ENCODE measurements at regions not wholly inside any gene's neighbourhood (a gene's known extent, or its start where the extent isn't known, plus 50 kb on each side); places are given as distances from the start of the nearest gene placed in this dataset.
A peak's percentile ranks its signal among the peaks of the same experiment; 100 is the strongest.

- peak; percentile 92 for DNase-seq (ENCODE audit: low read depth, low spot score)
Measured at GRCh38 chr13:50357586-50358118, 342.4 kb downstream of the KCNRG start.

GRCh38 chr13:50358231-50359040 lies 343.2 kb downstream of the KCNRG start:
- peak; percentile 56 for DNase-seq (ENCODE audit: low read depth, low spot score)

- DNase-seq (ENCODE audit: low read depth, low spot score) = no peak
Measured at GRCh38 chr13:50359041-50359367, 343.8 kb downstream of the KCNRG start.

- DNase-seq (ENCODE audit: low read depth, low spot score) = no peak
Measured at GRCh38 chr13:50359779-50360178, 344.5 kb downstream of the KCNRG start.

DNA sequence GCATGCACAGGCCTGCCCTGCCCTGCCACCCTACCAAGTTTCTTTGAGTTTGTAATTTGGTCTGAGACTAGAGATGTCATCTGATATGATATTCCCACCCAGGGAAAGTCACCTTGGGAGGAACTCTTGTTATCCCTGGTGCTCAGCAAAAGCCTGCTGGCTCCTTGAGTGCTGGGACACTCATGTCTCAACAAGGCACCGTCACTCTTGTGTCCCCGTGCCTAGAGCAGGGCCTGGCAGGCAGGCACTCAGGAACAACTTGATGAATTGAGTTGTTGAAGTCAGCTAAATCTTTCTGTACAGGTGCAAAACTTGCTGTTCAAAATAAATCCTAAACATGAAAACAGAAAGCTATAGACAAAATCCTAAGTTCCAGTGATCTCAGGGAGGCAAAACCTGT lies 345.4 kb downstream of the KCNRG start:
- no peak for DNase-seq (ENCODE audit: low read depth, low spot score)

GRCh38 chr13:50361282-50361681 lies 346.0 kb downstream of the KCNRG start:
- no peak for DNase-seq (ENCODE audit: low read depth, low spot score)

DNA sequence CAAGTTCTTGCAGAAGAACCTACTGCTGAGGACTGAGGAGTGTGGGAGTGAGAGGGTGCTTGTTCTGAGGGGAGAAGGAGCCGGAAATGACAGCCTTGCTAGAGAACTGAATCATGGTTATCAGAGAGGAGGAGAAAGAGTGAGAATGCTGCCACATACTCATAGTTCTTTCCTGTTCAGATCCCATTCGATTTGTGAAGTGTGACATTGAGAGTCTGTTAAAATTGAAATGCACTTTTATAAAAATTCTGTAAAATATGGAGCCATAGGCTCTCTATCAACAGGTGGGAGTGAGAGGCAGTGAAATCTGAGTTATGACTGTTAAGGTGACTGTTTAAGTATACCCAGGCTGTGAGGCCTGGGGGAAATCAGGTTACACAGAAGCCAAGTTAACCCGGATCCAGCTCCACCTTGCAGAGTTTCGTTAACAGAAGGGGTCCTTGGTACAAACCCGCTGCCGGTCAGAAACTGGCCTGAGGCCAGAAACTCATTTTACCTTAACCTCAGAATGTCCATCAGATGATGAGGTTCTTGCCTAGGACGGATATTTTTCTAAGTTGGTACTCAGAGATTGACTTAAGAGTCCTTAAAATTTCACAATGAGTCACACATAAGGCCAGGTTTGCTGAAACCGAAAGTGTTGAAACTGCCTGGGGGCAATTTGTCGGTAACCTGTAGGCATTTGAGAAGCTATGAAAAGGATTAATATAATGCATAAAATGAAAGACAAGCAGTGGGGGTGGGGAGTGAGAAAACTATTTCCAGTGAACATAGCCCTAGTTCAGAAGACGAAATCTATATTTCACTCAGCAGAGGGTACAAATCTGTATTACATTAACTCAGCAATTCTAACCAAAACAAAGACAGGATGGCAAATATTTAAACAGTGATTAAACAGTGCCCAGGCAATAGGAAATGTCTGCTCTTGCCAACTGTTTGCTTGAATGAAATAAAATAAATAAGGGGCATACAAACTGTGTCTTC lies 350.5 kb downstream of the KCNRG start:
- DNase-seq (ENCODE audit: low read depth, low spot score) = peak; percentile 45

- no peak for DNase-seq (ENCODE audit: low read depth, low spot score)
Measured at GRCh38 chr13:50366488-50367174, 351.4 kb downstream of the KCNRG start.

DNA sequence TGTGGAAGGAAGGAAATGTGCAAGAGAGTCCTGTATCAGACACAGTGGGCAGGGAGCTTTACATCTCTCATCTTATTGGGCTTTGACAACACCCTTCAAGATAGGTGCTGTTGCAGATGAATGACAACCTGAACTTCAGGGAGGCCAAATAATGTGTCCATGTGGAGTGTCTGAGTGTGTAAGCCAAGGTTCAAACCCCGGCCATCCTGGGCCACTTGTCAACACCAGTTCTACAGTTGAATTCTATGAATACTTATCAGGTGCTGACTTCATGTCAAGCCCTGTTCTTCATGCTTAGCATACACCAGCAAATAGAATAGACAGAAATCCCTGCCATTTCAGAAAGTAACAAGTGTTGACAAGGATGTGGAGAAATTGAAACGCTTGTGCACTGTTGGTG lies 354.4 kb downstream of the KCNRG start:
- DNase-seq (ENCODE audit: low read depth, low spot score) = no peak

GRCh38 chr13:50370303-50370950 lies 355.2 kb downstream of the KCNRG start:
- no peak for DNase-seq (ENCODE audit: low read depth, low spot score)

DNA sequence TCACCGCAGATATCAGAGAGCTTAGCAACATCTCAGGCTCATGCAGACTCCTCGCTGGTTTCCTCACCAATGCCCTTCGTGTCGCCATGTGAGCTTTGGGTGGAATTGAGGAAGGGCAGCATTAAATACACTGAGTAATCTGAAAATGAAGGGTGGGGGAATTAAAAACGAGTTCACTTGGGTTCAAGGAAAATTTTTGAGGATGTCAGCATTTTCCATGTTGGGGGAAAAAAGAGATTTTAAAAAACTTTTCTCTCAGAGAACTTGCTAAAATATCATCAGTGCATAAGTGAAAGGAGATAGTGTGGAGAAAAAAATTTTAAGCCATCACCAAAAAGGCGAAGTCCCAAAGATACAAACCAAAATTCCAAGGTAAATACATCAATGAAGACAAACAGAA lies 359.3 kb downstream of the KCNRG start:
- no peak for DNase-seq (ENCODE audit: low read depth, low spot score)

- DNase-seq (ENCODE audit: low read depth, low spot score) = peak; percentile 92
Measured at GRCh38 chr13:50375792-50376191, 360.5 kb downstream of the KCNRG start.

- no peak for DNase-seq (ENCODE audit: low read depth, low spot score)
Measured at GRCh38 chr13:50376895-50377575, 361.8 kb downstream of the KCNRG start.

DNA sequence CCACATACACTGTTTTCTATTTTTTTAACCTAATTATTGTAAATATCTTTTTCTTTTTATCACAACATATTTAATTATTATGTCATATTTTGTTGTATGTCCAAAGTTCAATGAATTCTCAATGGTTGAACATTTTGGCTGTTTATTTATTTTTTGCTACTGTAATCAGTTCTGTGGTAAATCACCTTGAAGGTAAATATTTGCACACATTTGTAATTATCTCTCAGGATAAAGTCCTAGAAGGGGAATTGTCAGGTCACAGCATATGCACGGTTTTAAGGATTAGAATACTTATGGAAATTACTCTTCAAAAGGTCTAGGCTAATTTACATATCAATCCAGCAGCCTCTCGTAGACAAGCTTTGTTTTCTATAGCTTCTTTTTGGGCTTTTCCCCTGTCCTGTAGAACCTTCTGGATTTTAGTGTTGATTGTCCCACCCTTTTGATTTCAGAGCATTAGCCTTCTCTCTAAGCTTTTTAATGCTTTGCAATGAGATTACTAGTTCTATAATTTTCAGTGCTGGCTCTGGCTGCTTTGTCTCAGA lies 362.6 kb downstream of the KCNRG start:
- no peak for DNase-seq (ENCODE audit: low read depth, low spot score)

DNA sequence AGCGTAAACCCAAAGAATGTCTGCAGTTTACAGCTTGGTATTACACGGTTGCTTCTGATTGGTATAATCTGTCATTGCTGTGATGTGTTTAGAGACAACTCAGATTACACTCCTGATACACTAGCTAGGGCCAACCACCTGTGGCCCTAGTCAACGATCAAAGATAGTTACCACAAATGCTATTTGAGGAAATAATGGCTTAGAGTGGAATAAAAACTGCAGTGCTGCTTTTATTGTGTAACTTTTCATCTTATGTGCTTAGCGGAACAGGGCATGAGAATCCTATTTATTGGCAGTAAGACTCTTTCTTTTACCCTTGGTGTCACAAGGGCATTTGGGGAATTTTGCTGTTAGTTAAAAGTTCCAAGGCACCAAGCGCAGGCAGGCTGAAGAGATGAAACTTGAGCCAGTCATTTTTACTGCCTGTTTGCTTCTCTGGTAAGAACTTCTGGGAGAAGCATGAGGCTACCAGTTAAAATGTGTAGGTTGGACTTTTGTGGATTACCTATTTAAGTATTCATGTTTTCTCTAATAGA lies 363.3 kb downstream of the KCNRG start:
- DNase-seq (ENCODE audit: low read depth, low spot score) = no peak

- peak; percentile 40 for DNase-seq (ENCODE audit: low read depth, low spot score)
Measured at GRCh38 chr13:50379584-50379983, 364.3 kb downstream of the KCNRG start.

- DNase-seq (ENCODE audit: low read depth, low spot score) = no peak
Measured at GRCh38 chr13:50380905-50381304, 365.7 kb downstream of the KCNRG start.

DNA sequence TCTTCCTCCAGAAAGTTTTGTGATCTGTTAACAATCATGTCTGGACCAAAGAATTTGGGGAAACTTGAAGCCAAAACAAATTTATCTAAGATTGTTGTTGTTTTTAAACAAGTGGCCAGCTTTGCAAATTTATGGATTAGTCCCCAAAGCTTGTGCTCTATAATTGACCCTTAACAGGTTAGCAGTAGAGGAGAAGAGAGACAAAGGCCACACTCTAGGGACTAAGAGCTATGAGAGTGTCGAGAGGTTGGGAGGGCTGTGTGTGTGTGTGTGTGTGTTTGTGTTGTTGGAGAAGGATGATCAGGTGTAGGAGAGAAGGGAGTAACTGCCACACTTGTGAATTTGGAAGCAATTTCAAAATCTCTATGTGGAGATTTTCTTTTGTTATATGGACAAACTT lies 367.3 kb downstream of the KCNRG start:
- no peak for DNase-seq (ENCODE audit: low read depth, low spot score)

DNA sequence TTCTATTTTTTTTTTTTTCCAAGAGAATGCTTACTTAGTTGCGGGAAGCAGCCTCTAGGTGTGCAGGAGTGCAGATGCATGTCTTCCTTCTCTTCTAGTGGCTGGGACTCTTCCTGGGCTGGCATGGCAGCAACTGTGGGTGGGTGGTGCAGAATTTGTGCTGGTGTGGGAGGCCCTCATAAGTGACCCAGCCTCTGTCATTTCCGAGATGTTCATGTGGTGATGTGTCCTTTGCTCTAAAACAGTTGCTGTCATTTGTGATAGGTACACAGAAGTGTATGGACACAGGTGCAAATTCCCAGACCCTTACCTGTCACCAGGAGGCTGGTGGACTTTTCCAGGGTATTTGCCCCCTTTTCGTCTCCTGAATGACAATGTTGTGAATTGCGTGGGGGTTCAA lies 367.7 kb downstream of the KCNRG start:
- no peak for DNase-seq (ENCODE audit: low read depth, low spot score)

DNA sequence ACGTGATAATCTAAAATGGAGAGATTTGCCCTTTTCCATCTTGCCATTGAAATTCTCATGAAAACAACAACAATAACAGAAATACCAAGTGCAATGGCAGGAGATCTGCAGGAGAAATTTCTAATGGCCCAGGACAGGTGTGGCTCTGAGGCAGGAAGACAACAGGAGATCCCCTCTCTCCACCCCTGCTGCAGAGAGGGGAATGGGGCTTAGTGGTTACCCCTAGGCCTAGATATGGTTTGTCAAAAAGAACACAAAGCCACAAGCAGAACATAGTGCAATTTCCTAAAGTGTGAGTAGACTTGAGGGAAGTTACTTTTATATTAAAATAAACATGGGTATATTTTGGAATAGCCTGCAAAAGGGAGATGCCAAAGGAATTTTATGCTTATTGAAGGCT lies 369.5 kb downstream of the KCNRG start:
- DNase-seq (ENCODE audit: low read depth, low spot score) = no peak

Data from astrocyte of the hippocampus (primary cell).